ENCODE measurements at regions not wholly inside any gene's neighbourhood (a gene's known extent, or its start where the extent isn't known, plus 50 kb on each side); places are given as distances from the start of the nearest gene placed in this dataset.
"Not testable (repeated sequence)": the region's sequence is repeated elsewhere in the genome, so short reads cannot be mapped to it uniquely, and the experiment has no call there.

DNA sequence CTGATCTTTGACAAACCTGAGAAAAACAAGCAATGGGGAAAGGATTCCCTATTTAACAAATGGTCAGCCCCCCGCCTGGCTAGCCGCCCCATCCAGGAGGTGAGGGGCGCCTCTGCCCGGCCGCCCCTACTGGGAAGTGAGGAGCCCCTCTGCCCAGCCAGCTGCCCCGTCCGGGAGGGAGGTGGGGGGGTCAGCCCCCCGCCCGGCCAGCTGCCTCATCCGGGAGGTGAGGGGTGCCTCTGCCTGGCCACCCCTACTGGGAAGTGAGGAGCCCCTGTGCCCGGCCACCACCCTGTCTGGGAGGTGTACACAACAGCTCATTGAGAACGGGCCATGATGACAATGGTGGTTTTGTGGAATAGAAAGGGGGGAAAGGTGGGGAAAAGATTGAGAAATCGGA lies 717.1 kb downstream of the COL12A1 start:
- ATAC-seq = not testable (repeated sequence)

DNA sequence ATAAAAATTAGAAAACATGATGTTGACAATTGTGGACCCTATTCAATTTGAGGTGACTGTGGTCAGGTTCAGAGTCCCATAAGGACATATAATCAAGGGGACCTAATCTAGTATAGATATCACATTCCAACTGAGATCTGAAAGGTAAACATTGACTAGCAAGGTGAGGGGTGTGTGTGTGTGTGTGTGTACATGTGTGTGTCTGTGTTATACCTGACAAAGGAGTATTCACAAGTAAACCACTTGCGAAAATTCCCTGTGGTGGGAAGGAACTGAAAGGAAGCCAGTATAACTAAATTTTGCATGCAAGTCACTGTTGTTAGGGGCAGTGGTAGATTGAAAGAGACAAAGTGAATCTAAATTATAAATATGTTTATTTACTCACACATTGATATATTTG lies 723.7 kb downstream of the COL12A1 start:
- no peak for DNase-seq
- ATAC-seq = no peak

More for the DNA sequence above, 717.1 kb downstream of the COL12A1 start:
- not testable (repeated sequence) for DNase-seq

DNA sequence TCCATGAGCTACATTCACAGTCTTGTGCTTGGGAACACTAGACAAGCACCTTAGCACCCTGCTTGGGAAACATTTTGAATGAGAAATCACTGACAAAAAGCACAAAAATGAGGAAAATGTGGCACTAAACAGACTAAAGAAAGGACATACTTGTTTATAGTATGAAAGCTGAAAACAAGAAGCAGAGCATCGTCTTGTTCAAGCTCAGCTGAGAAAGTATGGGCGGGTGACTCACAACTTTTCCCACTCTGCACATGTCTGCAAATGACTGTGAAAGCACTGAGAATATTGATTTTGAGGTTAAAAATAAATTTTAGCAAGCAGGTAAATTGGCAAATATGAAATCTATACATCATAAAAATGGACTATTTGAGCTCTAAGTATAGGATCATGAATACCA lies 725.3 kb downstream of the COL12A1 start:
- ATAC-seq = no peak
- DNase-seq = no peak

DNA sequence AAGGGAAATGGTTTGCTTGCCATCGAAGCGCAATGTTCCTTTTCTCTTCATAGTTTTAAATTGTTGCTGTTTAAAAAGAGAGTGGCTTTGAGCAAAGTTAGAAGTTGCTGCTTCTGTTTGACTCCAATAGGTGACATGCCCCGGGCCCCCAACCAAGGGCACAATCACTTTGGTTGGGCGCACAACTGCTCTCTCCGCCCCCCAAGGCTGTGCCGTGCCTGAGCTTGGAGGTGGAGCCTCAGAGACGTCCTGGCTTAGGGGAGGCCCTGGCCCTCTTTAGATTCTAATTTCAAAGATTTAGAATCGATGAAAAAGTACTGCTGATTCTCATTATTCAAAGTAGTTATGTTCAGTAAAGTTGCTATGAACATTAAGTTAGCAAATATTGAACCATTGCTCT lies 725.9 kb downstream of the COL12A1 start:
- ATAC-seq (no peak), DNase-seq (no peak)

DNA sequence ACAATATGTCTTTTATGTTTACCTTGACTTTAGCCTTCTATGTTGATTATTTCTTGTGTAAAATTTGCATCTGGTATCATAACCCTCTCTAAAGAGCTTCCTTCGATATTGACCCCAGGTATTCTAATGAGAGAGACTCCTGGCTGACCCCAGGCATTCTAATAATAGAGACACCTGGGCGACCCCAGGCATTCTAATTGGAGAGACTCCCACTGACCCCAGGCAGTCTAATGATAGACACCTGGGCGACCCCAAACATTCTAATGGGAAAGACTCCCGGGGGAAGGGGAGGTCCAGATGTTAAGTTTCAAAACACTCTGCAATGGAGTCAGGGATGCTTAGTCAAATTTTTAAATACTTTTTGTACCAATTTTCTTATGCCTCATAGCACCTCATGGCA lies 726.4 kb downstream of the COL12A1 start:
- ATAC-seq = no peak
- DNase-seq = no peak

DNA sequence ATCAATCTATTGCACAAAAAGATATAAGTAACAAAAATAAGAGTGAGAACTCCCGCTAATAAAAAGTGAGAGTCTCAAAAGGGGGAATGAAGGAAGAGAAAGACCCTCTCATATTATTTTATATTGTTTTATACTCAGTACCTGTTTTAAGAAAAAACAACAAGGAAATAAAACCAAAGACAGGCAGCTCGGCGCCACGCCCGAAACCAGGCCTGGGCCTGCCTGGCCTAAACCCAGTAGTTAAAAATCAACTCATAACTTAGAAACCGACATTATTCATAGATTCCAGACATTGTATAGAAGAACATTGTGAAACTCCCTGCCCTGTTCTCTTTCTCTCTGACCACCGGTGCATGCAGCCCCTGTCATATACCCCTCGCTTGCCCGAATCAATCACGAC lies 731.8 kb downstream of the COL12A1 start:
- not testable (repeated sequence) for ATAC-seq, DNase-seq

DNA sequence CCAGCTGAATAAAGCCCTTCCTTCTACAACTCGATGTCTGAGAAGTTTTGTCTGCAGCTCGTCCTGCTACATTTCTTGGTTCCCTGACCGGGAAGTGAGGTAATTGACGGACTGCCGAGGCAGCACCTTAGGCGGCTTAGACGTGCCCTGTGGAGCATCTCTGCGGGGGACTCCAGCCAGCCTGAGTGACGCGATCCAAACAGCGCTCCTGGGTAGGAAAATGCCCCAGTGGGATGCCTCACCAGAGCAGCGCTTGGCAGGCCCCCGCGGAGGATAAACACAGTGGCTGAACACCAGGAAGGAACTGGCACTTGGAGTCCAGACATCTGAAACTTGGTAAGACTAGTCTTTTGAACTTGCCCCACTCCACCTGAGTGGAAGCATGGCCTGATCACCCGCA lies 737.3 kb downstream of the COL12A1 start:
- not testable (repeated sequence) for ATAC-seq

DNA sequence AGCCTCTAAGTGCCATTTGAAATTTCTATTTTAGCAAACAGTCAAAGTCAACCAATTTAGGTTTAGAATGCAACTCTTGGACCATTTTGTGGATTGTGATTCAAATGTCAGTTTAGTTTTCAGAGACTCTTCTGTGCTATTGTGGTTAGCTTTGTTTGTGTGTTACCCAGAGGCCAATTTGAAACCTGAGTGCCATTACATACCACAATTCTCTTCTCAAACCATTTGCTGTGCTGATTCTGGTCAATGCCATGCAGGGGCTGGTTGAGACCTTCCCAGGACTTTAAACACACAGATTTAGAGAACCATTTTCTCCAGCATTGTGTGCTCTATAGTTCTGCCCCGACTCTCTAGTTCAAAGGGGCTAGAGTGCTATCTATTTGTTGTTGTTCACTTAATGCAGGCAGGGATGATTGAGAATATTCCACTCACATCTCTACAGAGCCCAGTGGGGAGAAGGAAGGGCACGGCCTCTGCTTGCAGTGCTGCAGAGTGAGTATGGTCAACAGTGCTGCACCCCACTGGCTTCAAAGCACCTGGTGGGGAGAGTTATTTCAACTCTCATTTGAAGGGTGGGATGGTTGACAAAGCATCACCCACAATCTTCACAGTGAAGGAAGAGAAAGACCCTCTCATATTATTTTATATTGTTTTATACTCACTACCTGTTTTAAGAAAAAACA lies 738.2 kb downstream of the COL12A1 start:
- no peak for ATAC-seq
- no peak for DNase-seq

More for the DNA sequence above, 737.3 kb downstream of the COL12A1 start:
- not testable (repeated sequence) for DNase-seq

DNA sequence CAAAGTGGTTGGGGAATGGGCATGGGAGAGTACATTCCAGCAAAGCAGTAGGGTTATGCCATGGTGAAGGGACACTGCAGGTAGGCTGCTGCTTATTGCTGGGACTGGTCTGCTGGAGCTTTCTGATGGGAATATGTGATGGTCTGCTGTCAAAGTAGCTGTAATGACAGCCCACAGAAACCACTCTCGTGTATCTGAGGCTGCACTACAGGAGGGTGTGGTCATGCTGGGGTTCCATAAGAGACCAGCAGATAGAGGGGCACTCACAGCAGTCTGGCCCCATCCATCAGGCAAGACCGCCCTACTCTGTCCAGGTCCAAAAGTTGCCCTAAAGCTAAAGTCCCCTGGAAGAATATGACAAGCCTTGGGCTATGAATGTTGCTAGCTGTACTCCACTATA lies 739.3 kb downstream of the COL12A1 start:
- DNase-seq = no peak
- ATAC-seq = no peak

DNA sequence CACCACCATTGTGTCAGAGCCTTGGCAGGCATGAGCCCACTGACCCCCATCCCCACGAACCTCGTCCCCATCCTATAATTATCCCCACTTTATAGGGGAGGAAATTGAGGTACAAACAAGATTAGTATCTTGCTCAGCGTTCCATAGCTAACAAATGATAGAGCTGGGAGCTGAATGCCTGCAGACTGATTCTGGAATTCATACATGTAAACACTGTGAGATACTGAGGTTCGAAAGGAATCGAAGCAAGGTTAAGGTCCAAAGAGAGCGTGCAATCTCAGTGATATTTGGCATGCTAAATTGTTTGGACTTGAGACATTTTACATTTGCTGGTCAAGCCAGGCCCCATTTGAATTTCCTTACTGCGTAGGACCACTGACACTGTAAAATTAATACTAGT lies 746.6 kb downstream of the COL12A1 start:
- ATAC-seq (no peak), DNase-seq (no peak)

DNA sequence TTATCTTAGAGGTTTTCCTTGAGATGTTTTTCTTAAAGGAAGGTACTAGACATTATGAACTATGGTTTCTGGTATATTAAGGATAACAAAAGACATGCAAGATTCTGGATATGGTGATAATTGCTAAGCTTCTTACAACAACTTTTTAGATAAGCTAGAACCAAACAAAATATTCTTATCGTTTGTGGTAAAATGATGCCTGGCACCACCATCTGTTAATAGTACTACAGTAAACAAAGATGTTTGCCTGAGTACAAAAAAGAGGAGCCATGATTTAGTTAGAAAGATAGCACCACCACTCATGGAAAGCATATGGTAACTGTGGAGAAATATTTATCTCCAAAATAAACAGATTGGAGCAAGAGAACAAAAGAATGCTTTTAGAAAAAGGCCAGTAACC lies 747.3 kb downstream of the COL12A1 start:
- no peak for ATAC-seq
- no peak for DNase-seq

DNA sequence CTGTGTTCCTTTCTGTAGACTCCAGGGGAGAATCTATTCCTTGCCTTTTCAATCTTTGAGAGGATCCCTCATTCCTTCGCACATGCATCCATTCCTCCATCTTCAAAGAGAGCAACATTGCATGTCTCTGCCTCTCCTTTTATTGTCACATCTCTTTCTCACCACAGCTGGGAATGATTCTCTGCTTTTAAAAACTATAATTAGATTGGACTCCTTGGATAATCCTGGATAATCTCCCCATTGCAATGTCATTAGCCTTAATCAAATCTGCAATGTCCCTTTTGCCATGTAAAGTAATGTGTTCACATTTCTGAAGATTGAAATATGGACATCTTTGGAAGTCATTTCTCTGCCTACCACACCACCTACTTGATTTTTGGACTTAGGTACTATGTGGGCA lies 750.1 kb downstream of the COL12A1 start:
- DNase-seq (no peak), ATAC-seq (no peak)

DNA sequence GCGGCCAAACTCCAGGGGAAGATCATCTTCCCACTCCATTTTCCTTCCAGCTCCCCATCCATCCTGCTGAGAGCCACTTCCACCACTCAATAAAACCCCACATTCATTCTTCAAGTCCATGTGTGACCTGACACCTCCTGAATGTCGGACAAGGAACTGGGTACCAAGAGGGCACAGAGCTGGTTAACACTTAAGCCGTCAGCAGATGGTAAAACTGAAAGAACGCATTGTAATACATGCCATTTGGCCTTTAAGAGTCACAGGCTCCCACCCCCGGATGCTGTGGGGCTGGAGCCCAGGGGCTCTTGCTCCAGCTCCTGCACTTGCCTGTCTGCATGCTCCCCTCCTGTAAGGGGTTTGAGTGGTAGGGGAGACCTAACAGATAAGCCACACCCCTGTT lies 753.9 kb downstream of the COL12A1 start:
- DNase-seq (no peak), ATAC-seq (no peak)

DNA sequence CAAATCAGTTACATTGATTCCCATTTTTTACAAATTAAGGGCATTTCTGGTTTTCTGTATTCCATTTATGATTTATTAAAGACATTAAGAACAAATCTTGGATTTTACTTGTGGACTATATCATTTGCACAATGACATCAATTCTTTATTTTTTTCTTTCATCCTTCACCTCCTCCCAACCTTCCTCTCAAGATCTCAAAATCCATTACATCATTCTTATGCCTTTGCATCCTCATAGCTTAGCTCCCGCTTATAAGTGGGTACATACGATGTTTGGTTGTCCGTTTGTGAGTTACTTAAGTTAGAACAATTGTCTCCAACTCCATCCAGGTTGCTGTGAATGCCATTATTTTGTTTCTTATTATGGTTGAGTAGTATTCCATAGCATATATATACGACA lies 752.8 kb downstream of the CD109 start:
- no peak for DNase-seq
- ATAC-seq = no peak

DNA sequence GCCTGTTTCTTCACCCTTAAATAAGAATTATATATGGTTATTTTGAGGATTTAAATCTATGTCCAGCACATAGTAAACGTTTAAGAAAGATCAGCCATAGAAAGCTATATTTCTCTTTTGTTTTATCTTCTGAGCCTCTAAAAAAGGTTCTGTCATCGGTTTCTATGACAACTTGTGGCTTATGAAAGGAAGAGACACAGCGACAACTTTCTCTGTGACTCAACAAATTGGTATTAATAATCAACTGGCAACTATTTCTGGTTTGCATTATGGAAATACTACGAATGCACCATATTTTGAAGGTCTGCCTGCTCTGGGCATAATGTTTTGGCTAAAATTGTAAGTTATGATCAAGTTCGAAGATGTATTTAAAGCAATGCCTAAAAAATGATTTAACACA lies 751.0 kb downstream of the CD109 start:
- DNase-seq (no peak), ATAC-seq (no peak)

DNA sequence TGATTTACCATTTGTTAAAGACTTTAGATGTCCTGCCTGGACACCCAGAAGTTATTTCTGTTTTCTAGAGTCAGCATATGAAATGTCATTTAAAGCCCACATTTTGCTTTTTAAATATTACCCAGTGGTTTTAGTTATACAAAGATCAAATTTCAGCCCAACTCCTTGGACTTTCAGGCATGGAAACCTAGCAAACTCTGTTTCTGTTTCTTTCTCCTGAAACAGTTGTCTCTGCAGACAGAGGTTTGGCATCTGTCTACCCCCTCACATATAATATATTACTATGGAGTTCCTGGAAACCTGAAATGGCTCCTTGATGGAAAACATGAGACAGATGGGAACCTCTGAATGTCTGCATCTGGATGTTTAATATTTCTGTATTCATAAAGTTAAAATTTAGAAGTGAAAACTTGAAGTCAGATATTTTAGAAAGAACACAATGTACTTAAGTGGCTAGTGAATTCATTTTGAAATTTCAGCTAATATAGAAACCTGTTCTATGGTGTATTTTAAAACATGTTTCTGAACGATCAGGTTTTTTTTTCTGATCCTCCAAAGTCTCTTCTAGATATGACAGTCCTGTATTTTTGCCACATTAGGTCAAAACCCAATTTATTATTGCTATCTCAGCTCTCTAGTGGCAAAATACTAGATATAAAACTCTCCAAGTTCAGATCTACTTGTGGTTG lies 743.3 kb downstream of the CD109 start:
- no peak for ATAC-seq

DNA sequence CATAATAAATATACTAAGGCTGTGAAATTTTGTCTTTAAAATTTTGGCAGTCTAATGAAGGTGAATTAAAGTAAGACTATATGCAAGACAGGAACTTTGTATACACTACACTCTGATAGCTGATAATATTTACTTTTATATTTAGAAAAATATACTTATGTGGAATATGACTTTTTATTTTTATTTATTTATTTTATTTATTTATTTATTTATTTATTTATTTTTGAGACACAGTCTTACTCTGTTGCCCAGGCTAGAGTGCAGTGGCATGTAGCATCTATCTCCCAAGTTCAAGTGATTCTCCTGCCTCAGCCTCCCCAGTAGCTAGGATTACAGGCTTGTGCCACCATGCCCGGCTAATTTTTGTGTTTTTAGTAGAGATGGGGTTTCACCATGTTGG lies 742.4 kb downstream of the CD109 start:
- not testable (repeated sequence) for DNase-seq

More for the DNA sequence above, 743.3 kb downstream of the CD109 start:
- DNase-seq = no peak

DNA sequence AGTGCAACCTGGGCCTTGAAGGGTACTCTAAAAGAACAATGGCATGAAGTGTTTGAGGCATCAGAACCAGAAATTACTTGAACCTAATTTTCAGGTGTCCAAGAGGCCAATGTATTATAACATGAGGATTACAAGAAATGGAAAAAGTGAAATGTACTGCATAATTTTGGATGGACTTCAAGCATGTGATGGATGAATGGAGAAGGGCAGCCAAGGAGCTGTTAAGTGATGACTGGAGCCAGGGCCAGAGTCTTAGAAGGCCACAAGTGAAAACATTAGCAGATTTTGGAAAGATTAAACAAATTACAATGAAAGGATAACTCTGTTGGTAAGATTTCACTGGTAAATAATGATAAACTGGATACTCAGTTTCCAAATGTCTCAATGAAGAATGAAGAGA lies 738.2 kb downstream of the CD109 start:
- ATAC-seq (no peak), DNase-seq (no peak)

More for the DNA sequence above, 742.4 kb downstream of the CD109 start:
- not testable (repeated sequence) for ATAC-seq

DNA sequence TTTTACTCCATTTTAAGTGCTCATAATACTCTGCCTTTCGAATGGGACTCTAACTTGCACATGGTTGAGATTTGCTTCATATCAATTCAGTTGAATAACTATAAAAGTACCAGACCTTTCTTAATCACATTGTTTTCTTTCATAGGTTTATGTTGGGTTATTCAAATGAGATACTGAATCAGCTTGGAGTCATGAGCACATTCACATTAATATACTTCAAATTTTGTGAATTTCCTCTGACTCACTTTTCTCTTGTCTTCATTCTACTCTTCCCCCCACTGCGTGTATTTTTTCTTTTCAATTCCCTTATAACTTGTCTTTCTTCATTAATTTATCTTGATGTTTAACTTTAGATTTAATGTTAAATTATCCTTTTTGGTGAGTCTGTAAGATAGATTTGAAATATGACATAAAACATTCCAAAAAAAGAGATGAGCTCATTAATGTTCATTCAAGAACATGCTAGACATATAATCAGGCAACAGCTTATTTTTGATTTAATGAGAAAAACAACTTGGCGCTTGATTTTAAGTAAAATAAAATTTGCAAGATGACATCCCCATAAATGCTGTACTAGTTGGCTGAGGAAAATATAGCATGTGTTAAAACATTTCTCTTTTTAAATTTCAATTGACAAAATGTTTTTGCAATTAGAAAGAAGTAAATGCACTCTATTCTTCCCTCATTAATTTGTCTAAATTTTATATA lies 736.0 kb downstream of the CD109 start:
- no peak for ATAC-seq
- no peak for DNase-seq

DNA sequence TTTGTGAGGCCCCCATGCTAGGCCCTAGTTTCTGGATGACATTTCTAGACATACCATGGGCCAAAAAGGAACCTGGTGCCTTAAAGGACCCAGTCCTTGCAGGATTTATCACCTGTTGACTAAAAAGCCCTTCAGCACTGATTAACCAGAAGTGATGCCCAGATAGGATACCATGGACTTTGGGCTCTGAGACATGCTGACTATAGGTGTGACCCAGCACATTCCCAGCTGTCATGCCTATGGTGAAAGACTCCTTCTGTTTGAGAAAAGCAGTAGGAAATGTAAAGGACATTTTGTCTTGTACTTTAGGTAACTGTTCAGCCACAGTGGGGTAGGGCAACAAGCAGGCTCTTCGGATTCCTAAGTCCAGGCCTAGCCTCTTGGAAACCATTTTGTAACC lies 724.2 kb downstream of the CD109 start:
- DNase-seq = no peak

DNA sequence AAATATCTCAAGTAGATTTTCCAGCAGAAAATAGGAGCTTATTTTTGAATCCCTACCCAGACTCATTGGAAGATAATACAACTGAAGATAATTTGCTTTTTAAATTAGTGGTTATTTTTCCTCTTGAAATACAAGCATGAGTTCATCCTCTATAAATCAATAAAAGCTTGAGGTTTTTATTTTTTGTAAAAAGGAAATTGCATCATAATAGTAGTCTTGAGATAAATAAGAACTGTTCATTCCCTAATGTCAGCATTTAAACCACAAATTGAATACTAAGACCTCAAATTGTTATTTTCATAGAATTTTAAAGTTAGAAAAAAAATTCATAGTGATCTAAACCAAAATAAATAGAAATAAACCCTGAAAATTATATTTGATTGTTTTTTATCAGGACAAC lies 719.1 kb downstream of the CD109 start:
- no peak for DNase-seq
- ATAC-seq = no peak

More for the DNA sequence above, 724.2 kb downstream of the CD109 start:
- ATAC-seq = no peak

DNA sequence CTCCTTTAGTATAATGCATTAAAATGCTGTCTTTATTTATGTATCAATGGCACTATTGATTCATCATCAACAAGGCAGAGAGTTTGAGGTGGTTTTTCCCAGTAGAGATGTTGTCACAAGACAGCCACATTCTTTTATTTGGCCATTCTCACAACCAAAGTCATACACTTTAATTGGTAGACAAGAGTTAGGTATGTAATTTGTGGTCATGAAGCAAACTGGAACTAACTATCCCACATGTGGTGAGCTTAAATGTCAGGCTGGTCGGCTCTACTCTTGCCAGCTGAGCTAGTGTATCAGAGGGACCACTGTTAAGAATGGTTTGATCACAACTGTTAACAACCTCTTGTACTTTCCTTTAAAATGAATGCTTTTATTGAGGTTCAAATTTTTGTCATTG lies 714.6 kb downstream of the CD109 start:
- DNase-seq (no peak), ATAC-seq (no peak)

DNA sequence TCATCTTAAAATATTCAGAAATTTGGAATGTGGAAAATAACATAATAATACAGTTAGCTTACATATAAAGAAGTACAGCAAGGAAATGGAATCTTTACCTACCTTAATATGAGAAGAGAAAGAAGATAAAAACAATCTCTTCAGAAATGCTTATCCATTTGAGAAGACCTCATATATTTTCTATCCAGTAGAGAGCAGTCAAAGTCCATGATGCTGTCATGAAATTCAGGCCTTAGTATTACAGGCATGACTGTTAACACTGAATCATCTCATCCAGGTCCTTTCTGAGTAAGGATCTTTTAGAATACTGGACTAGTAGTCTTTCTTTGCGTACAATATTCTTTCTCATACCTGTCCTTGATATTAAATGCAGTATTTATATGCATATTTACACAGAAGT lies 713.4 kb downstream of the CD109 start:
- DNase-seq = no peak

More for the DNA sequence above, 713.4 kb downstream of the CD109 start:
- no peak for ATAC-seq

All from stimulated activated naive CD8-positive, alpha-beta T cell treated with anti-CD3 and anti-CD28 coated beads, Interleukin-15, Interleukin-2, amounts not matched to agents 100 U/mL and 50 U/mL, for 24 hours (primary cell).